ENCODE measurements at regions not wholly inside any gene's neighbourhood (a gene's known extent, or its start where the extent isn't known, plus 50 kb on each side); places are given as distances from the start of the nearest gene placed in this dataset.

DNA sequence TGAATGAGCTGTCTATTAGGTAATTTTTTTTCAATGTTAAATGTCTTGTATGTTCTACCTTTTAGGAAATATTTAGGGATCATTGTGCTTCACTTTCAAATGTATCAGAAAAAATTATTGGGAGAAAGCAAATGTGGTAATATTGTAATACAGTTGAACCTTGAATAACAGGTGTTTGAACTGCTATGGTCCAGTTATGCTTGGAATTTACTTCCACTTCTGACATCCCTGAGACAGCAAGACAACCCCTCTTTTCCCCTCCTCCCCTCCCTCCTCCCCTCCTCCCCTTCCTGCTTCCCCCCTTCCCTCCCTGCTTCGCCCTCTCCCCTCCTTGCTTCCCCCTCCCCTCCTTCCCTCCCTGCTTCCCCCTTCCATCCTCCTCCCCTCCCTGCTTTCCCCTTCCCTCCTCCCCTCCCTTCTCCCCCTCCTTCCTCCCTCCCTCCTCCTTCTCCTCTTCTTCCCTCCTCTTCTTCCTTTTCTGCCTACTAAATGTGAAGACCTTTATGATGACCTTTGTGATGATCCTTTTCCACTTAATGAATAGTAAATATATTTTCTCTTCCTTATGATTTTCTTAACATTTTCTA is 146.6 kb downstream of the FGF1 start:
- ChIA-PET POLR2A (no interaction called here), CTCF (interaction anchor here (1.1 kb wide), 1 partner anchor 9 kb away, joined by 3 read pairs; no protein-coding TSS in a partner anchor)
- no peak overlapping the region for H3K9ac ChIP-seq (ENCODE audit: low read length)
- H3K4me3 Mint-ChIP-seq, result no peak overlapping the region
- no peaks in the 10 kb centered on the region for H4K20me1 ChIP-seq (ENCODE audit: control insufficient read depth, insufficient read depth, low read length, poor library complexity, severe bottlenecking)
- H3K27me3 Mint-ChIP-seq, result peaks cover 27% of the 10 kb centered on the region
- TF ChIP-seq, protein P1, sequence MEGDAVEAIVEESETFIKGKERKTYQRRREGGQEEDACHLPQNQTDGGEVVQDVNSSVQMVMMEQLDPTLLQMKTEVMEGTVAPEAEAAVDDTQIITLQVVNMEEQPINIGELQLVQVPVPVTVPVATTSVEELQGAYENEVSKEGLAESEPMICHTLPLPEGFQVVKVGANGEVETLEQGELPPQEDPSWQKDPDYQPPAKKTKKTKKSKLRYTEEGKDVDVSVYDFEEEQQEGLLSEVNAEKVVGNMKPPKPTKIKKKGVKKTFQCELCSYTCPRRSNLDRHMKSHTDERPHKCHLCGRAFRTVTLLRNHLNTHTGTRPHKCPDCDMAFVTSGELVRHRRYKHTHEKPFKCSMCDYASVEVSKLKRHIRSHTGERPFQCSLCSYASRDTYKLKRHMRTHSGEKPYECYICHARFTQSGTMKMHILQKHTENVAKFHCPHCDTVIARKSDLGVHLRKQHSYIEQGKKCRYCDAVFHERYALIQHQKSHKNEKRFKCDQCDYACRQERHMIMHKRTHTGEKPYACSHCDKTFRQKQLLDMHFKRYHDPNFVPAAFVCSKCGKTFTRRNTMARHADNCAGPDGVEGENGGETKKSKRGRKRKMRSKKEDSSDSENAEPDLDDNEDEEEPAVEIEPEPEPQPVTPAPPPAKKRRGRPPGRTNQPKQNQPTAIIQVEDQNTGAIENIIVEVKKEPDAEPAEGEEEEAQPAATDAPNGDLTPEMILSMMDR (IDR thresholded peaks at IDR 0.05), result no peak
- no peak for TF ChIP-seq EZH2 (IDR thresholded peaks at IDR 0.05; ENCODE audit: borderline replicate concordance, insufficient read depth, low read depth, low read length, poor library complexity, severe bottlenecking)
- no CpG with 5 or more reads among the region's 1 CpG for WGBS (ENCODE audit: insufficient coverage)
- no peaks in the 10 kb centered on the region for H3K79me2 ChIP-seq (ENCODE audit: control insufficient read depth, insufficient read depth, low read length)
- H3K4me2 ChIP-seq (replicated peaks; ENCODE audit: low read depth, low read length, poor library complexity, severe bottlenecking), result no peak overlapping the region
- no peaks in the 10 kb centered on the region for H3K4me1 Mint-ChIP-seq
- no peak overlapping the region for H2AFZ ChIP-seq (ENCODE audit: insufficient read depth, low read depth, low read length, poor library complexity, severe bottlenecking)
- no peak overlapping the region for H3K27ac ChIP-seq (ENCODE audit: low read length in 2 of 2)
- DNase-seq (no peak), ATAC-seq (ENCODE audit: low read depth) (no peak)
- H3K4me3 ChIP-seq (ENCODE audit: control extremely low read depth in 1 of 5, extremely low read depth in 1 of 5, insufficient read depth in 1 of 5, low read depth in 2 of 5, low read length in 4 of 5), result no peak overlapping the region
- peaks cover 0 to 5% (median 0%) of the 10 kb centered on the region in 3 donors for H3K9me3 ChIP-seq (ENCODE audit: control extremely low read depth in 1 of 3, control insufficient read depth in 2 of 3, insufficient read depth in 1 of 3, low read length in 2 of 3)
- H3K9me3 Mint-ChIP-seq (ENCODE audit: insufficient read depth), result peaks cover 4% of the 10 kb centered on the region
- intact Hi-C loops (cut with micrococcal nuclease), result no loop called here
- H3K4me1 ChIP-seq (ENCODE audit: control insufficient read depth in 2 of 2, insufficient read depth in 2 of 2, low read length in 2 of 2), result no peaks in the 10 kb centered on the region
- no peaks in the 10 kb centered on the region for H3K36me3 ChIP-seq (replicated peaks in 1 of 2; ENCODE audit: control extremely low read depth in 1 of 2, control insufficient read depth in 1 of 2, extremely low read depth in 1 of 2, insufficient read depth in 2 of 2, low read length in 1 of 2)
- H3K27ac Mint-ChIP-seq, result no peak overlapping the region
- H3K27me3 ChIP-seq (replicated peaks in 1 of 4; ENCODE audit: control extremely low read depth in 1 of 4, control insufficient read depth in 3 of 4, insufficient read depth in 4 of 4, low read length in 3 of 4), result peaks cover 0 to 5% (median 0%) of the 10 kb centered on the region in 4 experiments

DNA sequence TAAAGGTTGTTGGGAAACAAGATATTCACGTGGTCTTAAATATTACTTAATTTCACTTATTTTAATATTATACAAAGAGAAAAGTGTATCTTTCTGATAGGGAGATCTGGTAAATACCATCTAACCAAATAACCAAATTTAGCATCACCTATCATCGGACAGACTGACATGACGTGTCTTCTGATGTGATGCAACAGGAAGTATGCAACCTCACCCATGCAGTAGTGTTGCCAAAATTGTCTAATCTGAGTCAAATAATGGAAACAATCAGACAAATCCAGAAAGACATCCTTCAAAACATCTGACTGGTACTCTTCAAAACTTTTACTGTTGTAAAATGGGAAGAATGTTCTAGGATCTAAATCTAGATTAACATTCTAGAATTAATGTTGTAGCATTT is 148.0 kb downstream of the FGF1 start:
- POLR2A ChIA-PET, result no interaction called here
- CTCF ChIA-PET, result no interaction called here
- intact Hi-C loops (cut with micrococcal nuclease), result no loop called here

More for the DNA sequence above, 148.0 kb downstream of the FGF1 start:
- peaks cover 28% of the 10 kb centered on the region for H3K27me3 Mint-ChIP-seq
- H3K9me3 Mint-ChIP-seq (ENCODE audit: insufficient read depth), result peaks cover 4% of the 10 kb centered on the region
- no peak overlapping the region for H3K27ac Mint-ChIP-seq
- H3K4me3 Mint-ChIP-seq, result no peak overlapping the region
- no peak for DNase-seq
- Histone ChIP-seq H3K27me3 (replicated peaks in 1 of 4; ENCODE audit: control extremely low read depth in 1 of 4, control insufficient read depth in 3 of 4, insufficient read depth in 4 of 4, low read length in 3 of 4) (peaks cover 0 to 2% (median 0%) of the 10 kb centered on the region in 4 experiments), H3K4me3 (ENCODE audit: control extremely low read depth in 1 of 5, extremely low read depth in 1 of 5, insufficient read depth in 1 of 5, low read depth in 2 of 5, low read length in 4 of 5) (no peak overlapping the region), H3K9me3 (ENCODE audit: control extremely low read depth in 1 of 3, control insufficient read depth in 2 of 3, insufficient read depth in 1 of 3, low read length in 2 of 3) (peaks cover 0 to 11% (median 0%) of the 10 kb centered on the region in 3 donors), H3K27ac (ENCODE audit: low read length in 2 of 2) (no peak overlapping the region), H4K20me1 (ENCODE audit: control insufficient read depth, insufficient read depth, low read length, poor library complexity, severe bottlenecking) (no peaks in the 10 kb centered on the region), H3K9ac (ENCODE audit: low read length) (no peak overlapping the region), H3K36me3 (replicated peaks in 1 of 2; ENCODE audit: control extremely low read depth in 1 of 2, control insufficient read depth in 1 of 2, extremely low read depth in 1 of 2, insufficient read depth in 2 of 2, low read length in 1 of 2) (no peaks in the 10 kb centered on the region), H3K4me2 (replicated peaks; ENCODE audit: low read depth, low read length, poor library complexity, severe bottlenecking) (no peak overlapping the region), H2AFZ (ENCODE audit: insufficient read depth, low read depth, low read length, poor library complexity, severe bottlenecking) (no peak overlapping the region), H3K4me1 (ENCODE audit: control insufficient read depth in 2 of 2, insufficient read depth in 2 of 2, low read length in 2 of 2) (no peaks in the 10 kb centered on the region), H3K79me2 (ENCODE audit: control insufficient read depth, insufficient read depth, low read length) (no peaks in the 10 kb centered on the region)
- no CpG with 5 or more reads among the region's 3 CpGs for WGBS (ENCODE audit: insufficient coverage)
- no peak for ATAC-seq (ENCODE audit: low read depth)
- H3K4me1 Mint-ChIP-seq, result no peaks in the 10 kb centered on the region
- TF ChIP-seq, protein P1 (IDR thresholded peaks at IDR 0.05), result no peak
- no peak for TF ChIP-seq EZH2 (IDR thresholded peaks at IDR 0.05; ENCODE audit: borderline replicate concordance, insufficient read depth, low read depth, low read length, poor library complexity, severe bottlenecking)
